ENCODE measurements at regions not wholly inside any gene's neighbourhood (a gene's known extent, or its start where the extent isn't known, plus 50 kb on each side); places are given as distances from the start of the nearest gene placed in this dataset.
A peak's percentile ranks its signal among the peaks of the same experiment; 100 is the strongest.
"Not testable (repeated sequence)": the region's sequence is repeated elsewhere in the genome, so short reads cannot be mapped to it uniquely, and the experiment has no call there.

DNA sequence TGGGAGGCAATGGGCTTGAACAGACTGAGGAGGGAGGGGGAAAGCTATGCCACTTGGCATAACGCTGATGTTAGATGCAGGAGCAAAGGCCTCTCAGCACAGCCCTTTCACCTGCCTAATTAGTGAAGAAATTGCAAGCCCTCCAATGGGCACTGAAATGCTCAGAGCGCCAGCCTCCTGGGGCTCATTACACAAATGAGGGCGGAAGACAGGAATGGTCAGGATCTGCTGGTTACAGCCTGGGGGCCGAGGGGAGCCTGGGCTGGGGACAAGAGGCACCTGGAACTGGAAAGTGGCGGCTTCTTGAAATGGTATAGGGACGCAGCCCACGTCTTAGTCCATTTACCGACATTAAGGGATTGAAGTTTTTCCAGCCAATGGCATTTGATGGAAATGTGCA, 50.2 kb upstream of the PLET1 start:
- DNase-seq (ENCODE audit: low spot score) = no peak

DNA sequence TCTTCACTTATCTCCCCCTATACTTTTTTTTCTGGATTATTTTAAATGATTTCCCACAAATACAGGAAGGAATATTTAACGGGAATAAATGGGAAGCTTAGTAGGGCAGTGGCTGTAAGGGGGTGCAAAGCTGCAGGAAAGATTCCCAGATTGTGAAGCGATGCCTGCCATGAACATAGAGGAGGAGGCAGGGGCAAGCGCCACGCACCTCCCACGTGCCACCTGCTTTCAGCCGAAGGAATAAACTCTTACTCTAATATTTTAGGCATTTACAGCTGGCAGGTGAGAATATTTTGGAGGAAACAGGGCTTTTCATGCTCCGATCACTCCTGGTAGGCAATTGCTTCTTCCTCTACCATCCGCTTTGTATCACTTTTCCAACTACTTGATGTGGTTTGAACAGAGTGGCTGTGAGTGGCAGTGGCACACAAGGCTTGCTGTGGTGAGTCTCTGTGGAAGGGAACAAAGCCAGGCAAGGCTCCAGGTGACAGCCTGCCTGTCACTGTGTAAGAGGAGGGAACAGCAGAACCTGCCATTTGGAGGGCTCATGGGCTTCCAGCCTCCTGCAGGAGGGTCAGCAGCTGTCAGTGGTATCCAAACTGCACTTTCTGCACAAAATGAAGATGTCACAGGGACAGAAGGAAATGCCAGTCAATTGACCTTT, 54.5 kb upstream of the PLET1 start:
- no peak for DNase-seq (ENCODE audit: low spot score)

DNA sequence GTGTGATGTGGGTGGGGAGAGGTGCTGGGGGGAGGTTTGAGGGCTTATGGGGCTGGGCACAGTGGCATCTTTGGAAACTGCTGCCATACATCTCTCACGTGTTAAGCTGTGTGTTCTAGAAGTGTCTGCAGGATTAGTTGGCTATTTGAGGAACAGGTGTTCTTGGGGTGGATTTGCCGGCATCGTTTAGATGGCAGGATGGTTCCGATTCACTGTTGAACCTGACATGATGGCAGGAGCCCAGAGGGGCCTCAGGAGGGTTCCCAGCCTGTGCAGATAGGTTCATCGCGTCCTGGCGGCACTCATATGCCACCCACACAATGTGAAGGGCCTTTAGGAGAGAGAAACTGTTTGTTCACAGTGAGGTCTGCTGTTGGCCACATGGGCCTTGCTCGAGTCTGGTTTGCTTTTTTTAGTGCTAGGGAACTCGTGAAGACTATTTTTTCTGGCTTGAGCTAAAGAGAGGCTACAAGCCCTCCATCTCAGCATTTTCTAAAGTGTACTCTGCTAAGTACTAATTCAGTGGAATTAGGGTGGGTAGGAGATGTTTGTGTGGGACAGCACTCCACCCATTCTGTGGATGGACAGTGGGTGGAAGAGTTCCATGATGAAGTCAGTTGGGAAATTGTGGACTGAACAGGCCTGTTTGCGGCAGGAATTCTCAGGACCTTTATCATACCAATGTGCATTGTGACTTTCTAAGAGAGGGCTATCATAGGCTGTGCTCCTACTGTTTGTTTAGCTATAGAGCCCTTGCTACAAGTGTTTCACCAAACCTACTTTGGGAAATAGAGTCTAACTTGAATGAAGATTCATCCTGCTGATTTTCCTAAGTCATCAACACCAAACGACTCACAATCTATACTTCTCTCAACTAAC, 55.4 kb upstream of the PLET1 start:
- no peak for DNase-seq (ENCODE audit: low spot score)

DNA sequence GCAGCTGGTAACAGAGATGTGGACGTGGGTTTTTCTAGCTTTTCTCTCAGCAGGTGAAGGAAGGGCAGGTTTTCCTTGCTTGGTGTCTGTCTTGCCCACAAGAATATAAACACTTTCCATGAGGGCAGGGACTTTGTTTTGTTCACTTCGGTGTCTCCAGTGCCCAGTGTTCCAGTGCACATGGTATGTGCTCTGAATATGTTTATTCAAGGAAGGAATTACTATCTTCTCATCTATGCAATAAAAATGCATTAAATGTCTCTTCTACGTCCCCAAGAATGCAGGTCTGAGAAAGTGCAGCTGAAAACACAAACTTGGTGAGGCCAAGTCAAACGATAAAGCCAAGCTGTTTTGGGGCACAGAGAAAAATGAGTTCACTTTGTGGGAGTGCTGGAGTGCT, 56.3 kb upstream of the PLET1 start:
- no peak for DNase-seq (ENCODE audit: low spot score)

DNA sequence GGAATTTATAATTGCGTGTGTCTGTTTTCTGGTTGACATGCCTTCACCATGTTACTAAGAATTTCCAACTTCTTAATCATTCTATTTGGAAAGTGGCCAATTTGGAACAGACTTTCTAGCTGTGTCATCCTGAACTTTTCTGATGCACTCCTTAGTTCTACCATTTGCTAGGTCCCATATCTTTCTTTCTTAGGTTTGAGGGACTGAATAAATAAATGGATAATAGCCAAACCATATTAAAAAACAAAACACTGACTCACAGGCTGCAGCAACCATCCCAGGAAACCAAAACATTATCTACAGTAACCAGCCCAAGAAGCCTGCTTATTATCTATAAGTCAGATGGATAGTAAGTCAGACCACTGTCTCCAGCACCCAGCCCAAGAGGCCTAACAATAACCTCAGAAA, 57.5 kb upstream of the PLET1 start:
- DNase-seq (ENCODE audit: low spot score) = peak; percentile 83

DNA sequence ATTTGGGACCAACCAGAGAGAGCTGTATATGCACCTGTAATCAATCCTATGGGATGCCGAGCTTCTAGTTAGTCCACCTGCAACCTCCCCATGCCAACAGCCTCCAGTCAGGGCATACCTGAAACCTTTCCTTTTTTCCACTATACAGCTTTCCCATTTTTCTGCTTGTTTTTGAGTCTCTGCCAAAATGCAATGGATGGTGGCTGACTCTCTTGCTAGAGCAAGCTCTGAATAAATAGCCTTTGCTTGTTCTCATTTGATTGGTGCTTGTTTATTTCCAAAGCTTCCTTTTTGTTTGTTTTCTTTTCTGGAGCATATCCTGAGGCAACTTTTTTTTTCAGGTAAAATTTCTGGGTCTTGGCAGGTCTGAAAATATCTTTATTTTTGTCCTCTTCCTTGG, 58.0 kb upstream of the PLET1 start:
- DNase-seq (ENCODE audit: low spot score) = no peak

DNA sequence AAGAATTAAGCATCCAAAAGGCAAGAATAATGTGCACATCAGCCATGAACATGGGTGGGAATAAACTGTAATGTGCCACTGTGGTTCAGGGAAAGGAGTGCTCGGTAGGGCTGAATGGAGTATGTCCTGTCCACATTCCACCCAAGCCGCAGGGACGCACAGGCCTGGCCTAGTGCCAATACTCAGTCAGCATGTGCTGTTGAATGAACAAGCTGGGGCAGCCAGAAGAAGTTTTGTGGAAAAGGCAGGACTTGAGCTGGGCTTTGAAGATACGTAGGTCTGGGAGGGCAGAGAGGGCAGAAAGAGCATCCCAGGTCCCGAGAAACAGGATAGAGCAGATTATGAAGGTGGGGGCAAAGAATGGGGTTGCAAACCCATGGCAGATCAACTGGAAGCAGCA, 60.0 kb upstream of the PLET1 start:
- DNase-seq (ENCODE audit: low spot score) = no peak

DNA sequence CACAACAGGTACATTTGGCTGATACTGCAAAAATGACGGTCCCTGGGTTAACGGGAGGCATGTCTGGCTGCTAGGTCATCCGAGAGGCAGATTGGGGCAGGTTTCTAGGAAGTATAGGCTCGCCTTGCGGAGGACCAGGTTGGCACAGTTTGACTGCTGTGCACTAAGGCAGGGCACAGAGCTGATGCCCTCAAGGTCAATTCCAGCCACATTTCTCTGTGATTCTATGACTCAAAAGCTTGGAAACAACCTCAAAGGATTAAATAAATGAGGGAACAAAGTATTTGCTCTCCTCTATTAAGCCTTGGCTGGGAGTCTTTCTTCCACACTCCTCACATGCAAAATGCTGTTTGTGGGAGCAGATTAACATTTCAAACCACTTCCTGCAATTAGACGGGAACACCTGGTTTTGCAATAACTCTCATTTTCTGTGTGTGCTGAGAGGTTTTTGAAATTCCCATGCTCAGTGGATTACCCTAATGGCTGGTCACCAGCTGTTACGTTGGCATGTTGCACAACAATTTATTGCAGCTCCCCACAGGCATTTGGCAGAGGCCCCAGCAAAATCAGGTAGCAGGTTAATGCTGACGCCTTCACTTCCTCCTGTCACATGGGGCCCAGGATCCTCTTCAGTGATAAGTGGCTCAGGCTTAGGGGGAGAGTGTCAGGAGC, 61.0 kb upstream of the PLET1 start:
- no peak for DNase-seq (ENCODE audit: low spot score)

DNA sequence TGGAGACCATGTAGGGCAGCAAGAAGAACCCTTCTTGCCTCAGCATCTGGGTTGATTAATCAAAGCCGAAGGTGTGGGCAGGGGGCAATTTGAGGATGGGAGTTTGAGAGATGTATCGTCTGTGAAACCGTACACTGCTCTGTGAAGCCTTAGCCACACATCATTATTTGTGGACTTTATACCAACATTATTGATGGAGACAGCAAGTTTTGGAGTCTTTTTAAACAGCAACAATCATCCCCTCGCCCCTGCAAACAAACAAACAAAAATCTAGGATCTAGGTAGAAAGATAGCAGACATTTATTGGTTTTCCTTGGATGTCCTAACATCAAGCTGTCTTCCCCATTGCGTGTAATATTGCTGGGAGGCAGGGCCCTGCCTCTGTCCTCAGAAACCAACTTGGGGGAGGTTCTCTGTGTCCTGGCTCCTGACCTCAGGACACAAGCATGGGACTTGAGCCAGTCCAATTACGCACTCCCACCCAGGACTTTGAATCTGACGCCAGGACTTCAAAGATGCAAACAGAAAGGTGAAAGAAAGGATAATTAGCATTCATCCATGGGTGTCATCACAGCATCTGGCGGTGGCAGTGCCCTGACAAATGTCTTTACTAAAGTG, 61.6 kb upstream of the PLET1 start:
- DNase-seq (ENCODE audit: low spot score) = no peak

DNA sequence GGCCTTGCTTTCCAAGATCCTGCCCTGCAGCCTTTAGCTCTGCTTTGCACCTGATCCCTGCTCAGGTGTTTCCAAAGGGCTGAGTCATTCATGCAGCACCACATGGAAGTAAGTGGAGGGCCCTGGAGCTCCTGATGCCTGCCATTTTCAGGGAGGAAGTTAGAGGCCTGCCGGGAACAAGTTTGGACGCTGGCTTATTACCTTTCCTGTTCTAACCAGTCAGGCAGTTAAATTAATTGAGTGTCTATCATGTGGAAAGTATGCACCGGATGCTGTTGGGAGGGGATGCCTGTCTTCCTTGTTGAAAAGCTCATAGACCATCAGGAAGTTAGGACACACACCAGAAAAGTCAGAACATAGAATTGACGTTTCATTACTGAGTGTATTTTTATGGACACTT, 73.7 kb upstream of the PLET1 start:
- DNase-seq (ENCODE audit: low spot score) = no peak

DNA sequence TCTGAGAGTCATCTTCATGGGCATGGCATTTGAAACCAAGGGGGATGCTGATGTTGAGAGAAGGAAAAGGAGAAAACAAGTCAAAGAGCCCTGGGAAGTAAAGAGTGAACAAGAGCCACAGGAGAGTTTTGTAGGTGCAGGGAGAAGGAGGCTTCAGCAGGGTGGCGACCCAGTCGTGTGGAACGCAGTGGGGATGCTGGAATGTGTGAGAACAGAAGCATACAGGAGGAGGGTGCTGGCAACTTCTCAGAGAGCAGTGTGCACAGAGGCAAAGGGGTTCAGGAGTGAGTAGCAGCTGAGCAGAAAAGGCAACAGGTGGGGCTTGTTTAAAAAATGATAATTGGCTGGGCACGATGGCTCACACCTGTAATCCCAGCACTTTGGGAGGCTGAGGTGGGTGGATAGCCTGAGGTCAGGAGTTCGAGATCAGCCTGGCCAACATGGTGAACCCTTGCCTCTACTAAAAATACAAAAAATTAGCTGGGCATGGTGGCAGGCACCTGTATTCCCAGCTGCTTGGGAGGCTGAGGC, 75.8 kb upstream of the PLET1 start:
- no peak for DNase-seq (ENCODE audit: low spot score)

DNA sequence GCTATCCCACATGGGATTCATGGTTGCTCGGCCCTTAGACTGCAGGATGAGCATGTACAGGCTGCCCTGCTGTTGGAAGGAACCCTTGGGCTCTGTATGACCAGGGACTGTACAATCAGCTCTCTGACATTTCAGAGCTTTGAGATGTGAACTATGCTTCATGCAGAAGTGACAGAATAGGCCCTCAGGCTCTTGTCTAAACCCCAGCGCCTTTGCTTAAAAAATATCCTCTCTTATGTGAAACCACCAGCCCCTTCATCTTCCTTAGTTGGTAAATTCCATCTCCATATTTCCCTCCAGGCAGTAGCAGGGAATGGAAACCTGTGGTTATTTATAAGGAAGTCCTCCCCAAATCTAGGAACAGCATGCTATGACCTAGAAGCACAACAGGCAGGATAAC, 78.9 kb upstream of the PLET1 start:
- DNase-seq (ENCODE audit: low spot score) = no peak

DNA sequence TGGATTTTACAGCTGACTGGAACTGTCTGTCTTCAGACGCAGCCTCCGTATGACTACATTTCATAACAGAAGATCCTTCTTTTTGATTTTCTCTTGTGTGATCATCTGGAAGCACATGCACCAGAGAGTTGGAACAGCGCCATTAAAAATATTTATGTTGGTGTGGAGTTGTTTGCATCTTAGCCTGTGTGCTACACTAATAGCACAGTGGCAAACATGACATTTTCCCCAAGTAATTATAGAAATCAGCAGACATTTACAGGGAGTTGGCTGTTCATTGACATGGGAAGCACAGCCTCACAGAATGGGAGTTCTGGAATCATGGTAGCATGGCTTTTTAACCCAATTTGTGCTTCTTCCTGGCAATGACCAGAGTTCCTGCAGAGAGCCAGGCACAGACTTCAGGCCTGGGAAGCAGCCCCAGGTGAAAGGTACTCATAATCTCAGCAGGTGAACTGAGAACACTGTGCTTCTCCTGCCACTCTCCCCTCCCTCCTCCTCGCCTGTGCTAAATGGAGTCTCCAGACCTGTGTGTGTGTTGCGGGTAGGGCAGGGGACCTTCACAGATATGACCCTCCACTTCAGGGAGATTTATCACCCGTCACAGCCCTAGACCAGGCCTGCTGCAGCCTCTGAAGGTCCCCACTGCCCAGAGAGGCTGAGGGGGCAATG, 82.8 kb upstream of the PLET1 start:
- DNase-seq (ENCODE audit: low spot score) = no peak

DNA sequence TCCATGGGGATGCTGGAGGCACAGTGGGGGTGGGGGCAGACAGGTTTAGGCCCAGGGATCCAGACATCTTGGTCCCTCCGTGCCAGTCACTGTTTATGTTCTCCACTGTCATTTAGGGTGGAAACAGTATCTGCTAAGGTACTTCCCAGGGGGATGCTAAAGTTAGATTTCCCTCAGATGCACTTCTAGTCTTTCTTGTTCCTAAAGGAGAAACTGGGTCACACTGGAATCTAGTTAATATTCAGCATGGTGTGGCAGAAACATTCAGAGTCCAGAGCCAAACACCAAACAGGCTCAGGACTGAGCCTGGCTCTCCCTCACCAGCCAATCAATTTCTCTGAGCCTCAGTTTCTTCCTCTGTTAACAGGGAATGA, 83.4 kb upstream of the PLET1 start:
- DNase-seq (ENCODE audit: low spot score) = no peak

DNA sequence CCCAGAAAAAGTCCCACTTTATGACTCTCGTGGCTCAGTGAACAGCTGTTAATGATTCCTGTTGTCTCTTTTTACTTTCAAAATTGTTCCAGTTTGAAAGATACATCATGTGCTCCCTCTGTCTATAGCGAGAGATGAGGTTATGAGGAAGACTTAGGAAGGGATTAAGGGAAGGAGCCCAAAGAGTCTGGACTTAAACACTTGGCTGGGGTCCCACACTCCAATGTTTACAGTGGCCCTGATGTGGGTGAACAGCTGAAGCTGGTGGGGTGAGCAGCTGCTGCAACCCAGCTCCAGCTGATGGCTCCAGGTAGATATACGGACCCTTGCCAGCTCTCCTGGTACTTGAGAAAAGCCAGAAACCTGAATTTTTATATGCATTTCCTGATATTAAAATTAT, 84.5 kb upstream of the PLET1 start:
- DNase-seq (ENCODE audit: low spot score) = no peak

DNA sequence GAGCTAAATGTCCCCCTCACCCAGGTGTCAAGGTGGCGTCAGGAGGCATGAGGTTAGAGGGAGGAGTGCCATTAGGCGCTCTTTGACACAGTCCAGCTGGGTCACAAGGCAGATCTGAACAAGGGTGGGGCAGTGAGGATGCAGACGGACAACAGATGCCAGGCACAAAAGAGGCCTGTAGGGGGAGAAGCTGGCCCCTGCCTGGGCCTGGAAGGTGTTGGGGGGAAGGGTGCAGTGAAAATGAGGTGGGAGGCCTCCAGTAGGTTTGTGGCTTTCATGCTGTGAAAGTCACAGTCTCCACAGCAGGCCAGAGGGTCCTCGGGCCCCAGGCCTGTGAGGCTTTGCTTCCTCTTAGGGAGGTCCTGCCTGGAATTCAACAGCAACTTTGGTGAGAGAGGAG, 85.0 kb upstream of the PLET1 start:
- DNase-seq (ENCODE audit: low spot score) = no peak

DNA sequence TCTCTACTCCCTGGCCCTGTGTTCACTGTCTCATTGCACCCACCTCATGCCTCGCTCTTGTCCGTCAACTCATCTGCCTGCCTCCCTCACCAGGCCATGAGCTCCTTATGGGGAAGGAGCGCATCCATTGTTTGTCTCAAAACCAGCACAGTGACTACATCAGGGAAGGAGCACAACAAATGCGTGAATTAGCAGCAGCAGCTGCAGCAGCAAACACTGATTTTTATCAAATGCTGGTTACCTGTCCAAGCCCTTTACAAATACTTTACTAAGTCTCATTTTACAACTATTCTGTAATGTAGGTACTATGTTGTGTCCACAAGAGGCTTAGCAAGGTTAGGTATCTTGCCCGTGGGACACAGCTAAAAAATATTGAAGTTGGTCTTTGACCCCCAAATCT, 85.9 kb upstream of the PLET1 start:
- no peak for DNase-seq (ENCODE audit: low spot score)

DNA sequence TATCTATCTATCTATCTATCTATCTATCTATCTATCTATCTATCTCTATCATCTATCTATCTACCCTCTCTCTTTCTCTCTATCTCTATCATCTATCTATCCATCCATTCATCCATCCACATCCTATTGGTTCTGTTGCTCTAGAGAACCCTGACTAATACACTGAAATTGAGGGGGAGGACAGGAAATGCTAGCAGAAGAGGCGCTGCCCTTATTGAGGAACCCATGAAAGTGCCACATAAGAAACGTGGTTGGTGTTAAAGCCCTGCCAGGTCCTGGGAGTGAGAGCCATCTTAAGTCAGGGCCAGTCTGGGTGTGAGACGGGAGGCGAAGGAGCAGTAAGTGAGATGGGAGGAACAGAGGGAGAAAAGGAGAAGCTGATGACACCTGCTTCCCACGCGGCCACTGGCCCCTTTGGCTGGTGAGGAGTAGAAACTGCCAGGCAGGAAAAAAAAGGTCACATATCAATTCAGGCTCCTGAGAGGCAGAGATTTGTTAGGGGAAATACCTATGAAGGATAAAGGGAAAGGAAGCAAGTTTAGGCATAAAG, 87.9 kb upstream of the PLET1 start:
- DNase-seq (ENCODE audit: low spot score) = no peak

DNA sequence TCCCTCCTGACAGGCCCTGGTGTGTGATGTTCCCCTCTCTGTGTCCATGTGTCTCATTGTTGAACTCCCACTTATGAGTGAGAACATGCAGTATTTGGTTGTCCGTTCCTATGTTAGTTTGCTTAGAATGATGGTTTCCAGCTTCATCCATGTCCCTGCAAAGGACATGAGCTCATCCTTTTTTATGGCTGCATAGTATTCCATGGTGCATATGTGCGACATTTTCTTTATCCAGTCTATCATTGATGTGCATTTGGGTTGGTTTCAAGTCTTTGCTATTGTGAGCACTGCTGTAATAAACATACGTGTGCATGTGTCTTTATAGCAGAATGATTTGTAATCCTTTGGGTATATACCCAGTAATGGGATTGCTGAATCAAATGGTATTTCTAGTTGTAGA, 90.8 kb upstream of the PLET1 start:
- DNase-seq (ENCODE audit: low spot score) = not testable (repeated sequence)

DNA sequence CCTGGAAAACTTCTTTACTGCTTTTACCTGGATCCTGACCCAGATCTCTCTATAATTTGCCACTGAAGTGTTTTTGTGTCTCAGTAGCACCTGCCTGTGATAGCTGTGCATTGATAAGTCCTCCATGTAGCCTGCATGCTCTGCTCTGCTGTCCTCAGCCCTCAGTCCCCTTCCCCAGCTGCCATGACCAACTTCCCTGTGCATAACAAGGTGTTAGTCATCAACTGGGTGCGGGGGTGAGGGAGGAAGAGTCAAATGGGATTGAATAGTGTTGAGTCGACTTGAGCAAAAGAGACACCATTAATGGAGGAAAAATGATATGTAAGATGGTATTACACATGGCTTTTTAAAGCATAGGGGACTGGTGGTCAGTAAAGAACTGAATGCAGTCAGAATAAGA, 92.2 kb upstream of the PLET1 start:
- DNase-seq (ENCODE audit: low spot score) = no peak

DNA sequence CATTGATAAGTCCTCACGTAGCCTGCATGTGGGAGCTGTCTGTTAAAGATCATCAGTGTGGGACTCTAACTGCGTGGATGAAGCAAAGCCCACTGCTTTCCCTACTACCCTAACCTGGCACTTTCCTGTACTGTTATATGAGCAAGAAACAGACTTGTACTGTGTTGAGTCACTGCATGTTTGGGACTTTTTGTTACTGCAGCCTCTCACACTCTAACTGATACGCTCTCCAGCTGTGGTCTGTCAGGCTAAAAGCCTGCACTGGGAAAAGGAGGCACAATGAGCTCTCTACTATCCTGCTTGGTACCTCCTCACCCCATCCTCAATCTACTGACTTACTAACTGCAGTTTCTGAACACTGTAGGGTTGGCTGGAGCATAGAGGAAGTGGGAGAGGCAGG, 93.7 kb upstream of the PLET1 start:
- no peak for DNase-seq (ENCODE audit: low spot score)

DNA sequence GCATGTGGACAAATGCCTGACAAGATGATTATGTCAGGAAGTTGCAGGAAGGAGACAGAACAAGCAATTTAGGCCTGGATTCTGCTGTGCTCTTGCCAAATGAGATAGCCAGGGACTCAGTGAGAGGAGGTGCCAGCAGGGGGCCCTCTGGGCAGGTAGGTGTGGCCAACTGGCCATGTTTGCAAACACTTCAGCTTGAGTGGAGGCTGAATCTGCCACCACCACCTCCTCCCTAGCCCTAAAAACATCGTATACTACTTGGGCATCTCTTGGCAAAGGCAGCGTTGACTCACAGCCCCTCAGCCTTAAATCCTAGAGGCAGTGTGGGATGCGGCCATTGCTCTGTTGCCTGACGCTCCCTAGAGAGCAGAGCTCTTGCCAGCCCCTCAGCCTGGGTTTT, 95.1 kb upstream of the PLET1 start:
- peak; percentile 38 for DNase-seq (ENCODE audit: low spot score)

Data from hematopoietic multipotent progenitor cell treated with erythropoietin and hydrocortisone succinate and interleukin-3 and kit ligand, for 17 days (in vitro differentiated cells).